ENCODE measurements at regions not wholly inside any gene's neighbourhood (a gene's known extent, or its start where the extent isn't known, plus 50 kb on each side); places are given as distances from the start of the nearest gene placed in this dataset.

GRCh38 chr11:70788248-70789022 lies 390.1 kb downstream of the CTTN start:
- peak; percentile 87 for DNase-seq (ENCODE audit: low read depth)
- TF ChIP-seq, protein P1, sequence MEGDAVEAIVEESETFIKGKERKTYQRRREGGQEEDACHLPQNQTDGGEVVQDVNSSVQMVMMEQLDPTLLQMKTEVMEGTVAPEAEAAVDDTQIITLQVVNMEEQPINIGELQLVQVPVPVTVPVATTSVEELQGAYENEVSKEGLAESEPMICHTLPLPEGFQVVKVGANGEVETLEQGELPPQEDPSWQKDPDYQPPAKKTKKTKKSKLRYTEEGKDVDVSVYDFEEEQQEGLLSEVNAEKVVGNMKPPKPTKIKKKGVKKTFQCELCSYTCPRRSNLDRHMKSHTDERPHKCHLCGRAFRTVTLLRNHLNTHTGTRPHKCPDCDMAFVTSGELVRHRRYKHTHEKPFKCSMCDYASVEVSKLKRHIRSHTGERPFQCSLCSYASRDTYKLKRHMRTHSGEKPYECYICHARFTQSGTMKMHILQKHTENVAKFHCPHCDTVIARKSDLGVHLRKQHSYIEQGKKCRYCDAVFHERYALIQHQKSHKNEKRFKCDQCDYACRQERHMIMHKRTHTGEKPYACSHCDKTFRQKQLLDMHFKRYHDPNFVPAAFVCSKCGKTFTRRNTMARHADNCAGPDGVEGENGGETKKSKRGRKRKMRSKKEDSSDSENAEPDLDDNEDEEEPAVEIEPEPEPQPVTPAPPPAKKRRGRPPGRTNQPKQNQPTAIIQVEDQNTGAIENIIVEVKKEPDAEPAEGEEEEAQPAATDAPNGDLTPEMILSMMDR (IDR thresholded peaks at IDR 0.05; ENCODE audit: insufficient read depth, low read depth, low read length, missing control alignments), result no peak
- no peak overlapping the region for H3K4me3 ChIP-seq (ENCODE audit: low read length)

- no peak for DNase-seq (ENCODE audit: low read depth)
- H3K4me3 ChIP-seq (ENCODE audit: low read length), result no peak overlapping the region
These were observed 392.5 kb downstream of the CTTN start for GRCh38 chr11:70790671-70791300.

DNA sequence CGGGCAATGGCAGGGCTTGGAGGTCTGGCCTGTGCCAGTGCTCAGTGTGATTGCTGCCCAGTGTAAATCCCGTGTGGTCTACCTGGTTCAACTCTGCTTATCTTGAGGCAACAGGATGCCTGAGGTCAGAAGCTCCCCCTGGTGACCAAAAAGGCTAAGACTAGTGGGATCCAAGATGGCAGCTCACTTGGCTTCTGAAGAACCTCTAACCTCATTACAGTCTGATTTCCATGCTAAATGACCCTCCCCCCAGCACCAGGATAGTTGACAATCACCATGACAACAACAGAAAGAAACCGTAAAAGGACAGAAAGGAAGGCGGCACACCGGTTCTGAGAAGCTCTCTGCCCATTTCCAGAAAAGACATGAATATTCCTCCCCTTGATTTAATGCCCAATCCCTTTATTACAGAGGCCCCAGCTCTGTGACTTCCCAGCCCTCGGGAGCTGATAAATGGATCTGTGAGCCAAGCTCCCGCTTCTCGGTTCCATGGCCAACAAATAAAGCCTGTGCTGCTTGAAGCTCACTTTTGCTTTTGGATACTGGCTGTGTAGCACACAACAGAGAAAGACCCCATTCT lies 398.4 kb downstream of the CTTN start:
- TF ChIP-seq, protein P1 (IDR thresholded peaks at IDR 0.05; ENCODE audit: insufficient read depth, low read depth, low read length, missing control alignments), result no peak

More at GRCh38 chr11:70790671-70791300, 392.5 kb downstream of the CTTN start:
- TF ChIP-seq, protein P1 (IDR thresholded peaks at IDR 0.05; ENCODE audit: insufficient read depth, low read depth, low read length, missing control alignments), result no peak

GRCh38 chr11:70798296-70798695 lies 400.0 kb downstream of the CTTN start:
- TF ChIP-seq, protein P1 (IDR thresholded peaks at IDR 0.05; ENCODE audit: insufficient read depth, low read depth, low read length, missing control alignments), result no peak

More for the DNA sequence above, 398.4 kb downstream of the CTTN start:
- DNase-seq (ENCODE audit: low read depth), result peak; percentile 2
- no peak overlapping the region for H3K4me3 ChIP-seq (ENCODE audit: low read length)

GRCh38 chr11:70799386-70799785 lies 401.1 kb downstream of the CTTN start:
- H3K4me3 ChIP-seq (ENCODE audit: low read length), result no peak overlapping the region
- TF ChIP-seq, protein P1 (IDR thresholded peaks at IDR 0.05; ENCODE audit: insufficient read depth, low read depth, low read length, missing control alignments), result no peak
- no peak for DNase-seq (ENCODE audit: low read depth)

More at GRCh38 chr11:70798296-70798695, 400.0 kb downstream of the CTTN start:
- no peak overlapping the region for H3K4me3 ChIP-seq (ENCODE audit: low read length)
- DNase-seq (ENCODE audit: low read depth), result no peak

DNA sequence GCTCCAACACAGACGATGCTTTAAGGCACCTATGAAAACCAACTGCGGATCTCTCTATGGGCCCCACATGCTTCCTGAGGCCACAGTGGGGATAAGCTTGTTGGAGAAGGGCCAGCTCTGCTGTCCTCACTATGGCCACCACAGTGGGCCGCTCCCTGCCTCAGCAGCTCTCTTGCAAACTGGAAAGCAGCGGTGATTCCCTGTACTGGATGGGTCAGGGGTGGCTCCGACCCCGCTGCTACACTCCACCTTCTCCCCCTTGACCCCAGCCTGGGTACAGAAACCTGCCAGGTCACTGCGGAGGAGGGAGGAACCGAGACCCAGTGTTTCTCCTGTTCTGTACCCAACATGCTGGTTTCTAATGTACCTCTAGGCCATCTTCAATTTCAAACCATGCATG lies 403.9 kb downstream of the CTTN start:
- no peak overlapping the region for H3K4me3 ChIP-seq (ENCODE audit: low read length)
- DNase-seq (ENCODE audit: low read depth), result no peak
- TF ChIP-seq, protein P1 (IDR thresholded peaks at IDR 0.05; ENCODE audit: insufficient read depth, low read depth, low read length, missing control alignments), result no peak

All from epithelial cell of esophagus (primary cell).